CD4-positive, alpha-beta T cell treated with Interleukin-12 subunit alpha and Interleukin-12 subunit beta, for 1 hour (primary cell): ENCODE measurements at regions not wholly inside any gene's neighbourhood (a gene's known extent, or its start where the extent isn't known, plus 50 kb on each side); places are given as distances from the start of the nearest gene placed in this dataset.

Source experiments
- DNase-seq: peaks from one replicate; pipeline ENCODE4 v3.0.0-alpha.2; 2020

GRCh38 chr11:98101329-98101728 lies 919.4 kb upstream of the CNTN5 start:
- no peak for DNase-seq

GRCh38 chr11:98104249-98104648 lies 916.5 kb upstream of the CNTN5 start:
- DNase-seq = no peak

- DNase-seq = no peak
Measured at GRCh38 chr11:98107736-98108135, 913.0 kb upstream of the CNTN5 start.

GRCh38 chr11:98110030-98110429 lies 910.7 kb upstream of the CNTN5 start:
- DNase-seq = no peak

GRCh38 chr11:98115873-98116272 lies 904.9 kb upstream of the CNTN5 start:
- no peak for DNase-seq

- no peak for DNase-seq
Measured at GRCh38 chr11:98130117-98130625, 890.6 kb upstream of the CNTN5 start.

- DNase-seq = no peak
Measured at GRCh38 chr11:98136357-98136756, 884.4 kb upstream of the CNTN5 start.

- DNase-seq = no peak
Measured at GRCh38 chr11:98137437-98137836, 883.3 kb upstream of the CNTN5 start.

GRCh38 chr11:98143661-98144060 lies 877.1 kb upstream of the CNTN5 start:
- no peak for DNase-seq

- no peak for DNase-seq
Measured at GRCh38 chr11:98153752-98154151, 867.0 kb upstream of the CNTN5 start.

- DNase-seq = no peak
Measured at GRCh38 chr11:98155696-98156095, 865.1 kb upstream of the CNTN5 start.

- DNase-seq = no peak
Measured at GRCh38 chr11:98177925-98178324, 842.8 kb upstream of the CNTN5 start.

GRCh38 chr11:98180511-98180910 lies 840.2 kb upstream of the CNTN5 start:
- DNase-seq = no peak

- DNase-seq = no peak
Measured at GRCh38 chr11:98180921-98181320, 839.8 kb upstream of the CNTN5 start.

GRCh38 chr11:98183034-98183433 lies 837.7 kb upstream of the CNTN5 start:
- DNase-seq = no peak

GRCh38 chr11:98185245-98185644 lies 835.5 kb upstream of the CNTN5 start:
- DNase-seq = no peak

GRCh38 chr11:98194611-98195010 lies 826.1 kb upstream of the CNTN5 start:
- no peak for DNase-seq

GRCh38 chr11:98195300-98195699 lies 825.4 kb upstream of the CNTN5 start:
- DNase-seq = no peak

- DNase-seq = no peak
Measured at GRCh38 chr11:98207086-98207485, 813.7 kb upstream of the CNTN5 start.

- DNase-seq = no peak
Measured at GRCh38 chr11:98227278-98227677, 793.5 kb upstream of the CNTN5 start.

GRCh38 chr11:98230678-98231077 lies 790.1 kb upstream of the CNTN5 start:
- DNase-seq = no peak

GRCh38 chr11:98234698-98235097 lies 786.1 kb upstream of the CNTN5 start:
- no peak for DNase-seq

- no peak for DNase-seq
Measured at GRCh38 chr11:98243897-98244296, 776.9 kb upstream of the CNTN5 start.

GRCh38 chr11:98260983-98261382 lies 759.8 kb upstream of the CNTN5 start:
- no peak for DNase-seq

GRCh38 chr11:98277251-98277912 lies 743.4 kb upstream of the CNTN5 start:
- no peak for DNase-seq
